SK-N-SH (cell line): ENCODE measurements at regions not wholly inside any gene's neighbourhood (a gene's known extent, or its start where the extent isn't known, plus 50 kb on each side); places are given as distances from the start of the nearest gene placed in this dataset.
"Not testable (repeated sequence)": the region's sequence is repeated elsewhere in the genome, so short reads cannot be mapped to it uniquely, and the experiment has no call there.

Source experiments
- CHD2 ChIP-seq: fragments of 150-350 bp; IDR thresholded peaks from 2 replicates; pipeline ENCODE4 v1.6.1; 2018; ENCODE audit warnings: low read length; ENCODE audit not compliant: partially characterized antibody
- CTCF ChIP-seq: fragments of 200-600 bp; sonication (generic); IDR thresholded peaks from 2 replicates; pipeline ENCODE4 v1.6.1; 2017; ENCODE audit warnings: antibody characterized with exemption, mild to moderate bottlenecking, moderate library complexity
- EP300 ChIP-seq, 2 experiments: IDR thresholded peaks; 2 replicates each; pipeline versions ENCODE4 v1.4.0 to v1.6.1; 2012; ENCODE audit warnings: borderline replicate concordance in 1 of 2, low read depth in 1 of 2, low read length in 1 of 2
- EZH2phosphoT487 ChIP-seq: fragments of 200-600 bp; sonication (generic); IDR thresholded peaks from 2 replicates; pipeline ENCODE4 v1.6.1; 2017; ENCODE audit warnings: low read depth, mixed run types, mild to moderate bottlenecking, antibody characterized with exemption, moderate library complexity, borderline replicate concordance
- MAX ChIP-seq: IDR thresholded peaks from 2 replicates; pipeline ENCODE4 v1.4.0; 2012; ENCODE audit warnings: low read depth
- POLR2AphosphoS5 ChIP-seq: IDR thresholded peaks from 2 replicates; pipeline ENCODE4 v1.6.1; 2012; ENCODE audit warnings: low read depth, low read length
- SMC3 ChIP-seq: IDR thresholded peaks from 2 replicates; pipeline ENCODE4 v1.6.1; 2012; ENCODE audit warnings: low read depth, low read length, improper control_type of control experiment

DNA sequence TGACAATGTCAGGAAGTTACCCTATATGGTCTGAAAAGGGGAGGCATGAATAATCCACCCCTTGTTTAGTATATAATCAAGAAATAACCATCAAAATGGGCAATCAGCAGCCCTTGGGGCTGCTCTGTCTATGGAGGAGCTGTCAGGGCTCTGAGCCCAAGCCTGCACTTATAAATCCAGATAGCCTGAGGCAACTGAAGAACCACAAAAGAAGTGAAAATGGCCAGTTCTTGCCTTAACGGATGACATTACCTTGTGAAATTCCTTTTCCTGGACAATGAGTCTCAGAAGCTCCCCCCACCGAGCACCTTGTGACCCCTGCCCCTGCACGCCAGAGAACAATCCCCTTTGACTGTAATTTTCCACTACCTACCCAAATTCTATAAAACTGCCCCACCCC lies 142.1 kb upstream of the KCNK1 start:
- TF ChIP-seq POLR2AphosphoS5; CTCF; SMC3; EP300 (IDR thresholded peaks at IDR 0.05; ENCODE audit: borderline replicate concordance in 1 of 2, low read depth in 1 of 2, low read length in 1 of 2); CHD2; MAX; EZH2phosphoT487: not testable (repeated sequence)
